ENCODE measurements at regions not wholly inside any gene's neighbourhood (a gene's known extent, or its start where the extent isn't known, plus 50 kb on each side); places are given as distances from the start of the nearest gene placed in this dataset.

DNA sequence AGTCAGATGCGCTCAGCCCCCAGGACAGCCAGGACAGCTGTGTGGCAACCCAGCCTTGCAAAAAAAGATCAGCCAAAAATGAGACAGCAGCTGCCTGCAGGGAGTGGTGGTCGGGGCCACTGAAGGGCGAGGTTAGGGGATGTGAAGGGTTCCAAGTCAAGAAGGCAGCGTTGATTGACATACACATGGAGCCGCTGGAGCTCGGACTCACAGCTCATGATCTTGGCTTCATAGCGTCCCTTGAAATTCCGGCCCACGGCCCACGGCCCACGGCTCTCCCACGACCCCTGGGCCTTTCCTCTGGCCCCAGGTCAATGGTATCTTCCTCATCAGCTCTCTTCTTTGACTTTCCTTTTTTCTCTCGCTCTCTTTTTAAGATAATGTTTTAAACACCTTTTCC lies 390.0 kb upstream of the IRX4 start:
- TF ChIP-seq, protein P1, sequence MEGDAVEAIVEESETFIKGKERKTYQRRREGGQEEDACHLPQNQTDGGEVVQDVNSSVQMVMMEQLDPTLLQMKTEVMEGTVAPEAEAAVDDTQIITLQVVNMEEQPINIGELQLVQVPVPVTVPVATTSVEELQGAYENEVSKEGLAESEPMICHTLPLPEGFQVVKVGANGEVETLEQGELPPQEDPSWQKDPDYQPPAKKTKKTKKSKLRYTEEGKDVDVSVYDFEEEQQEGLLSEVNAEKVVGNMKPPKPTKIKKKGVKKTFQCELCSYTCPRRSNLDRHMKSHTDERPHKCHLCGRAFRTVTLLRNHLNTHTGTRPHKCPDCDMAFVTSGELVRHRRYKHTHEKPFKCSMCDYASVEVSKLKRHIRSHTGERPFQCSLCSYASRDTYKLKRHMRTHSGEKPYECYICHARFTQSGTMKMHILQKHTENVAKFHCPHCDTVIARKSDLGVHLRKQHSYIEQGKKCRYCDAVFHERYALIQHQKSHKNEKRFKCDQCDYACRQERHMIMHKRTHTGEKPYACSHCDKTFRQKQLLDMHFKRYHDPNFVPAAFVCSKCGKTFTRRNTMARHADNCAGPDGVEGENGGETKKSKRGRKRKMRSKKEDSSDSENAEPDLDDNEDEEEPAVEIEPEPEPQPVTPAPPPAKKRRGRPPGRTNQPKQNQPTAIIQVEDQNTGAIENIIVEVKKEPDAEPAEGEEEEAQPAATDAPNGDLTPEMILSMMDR (IDR thresholded peaks at IDR 0.05; ENCODE audit: low read depth, low read length), result no peak
- no peak for DNase-seq (ENCODE audit: extremely low read depth, low read depth)

DNA sequence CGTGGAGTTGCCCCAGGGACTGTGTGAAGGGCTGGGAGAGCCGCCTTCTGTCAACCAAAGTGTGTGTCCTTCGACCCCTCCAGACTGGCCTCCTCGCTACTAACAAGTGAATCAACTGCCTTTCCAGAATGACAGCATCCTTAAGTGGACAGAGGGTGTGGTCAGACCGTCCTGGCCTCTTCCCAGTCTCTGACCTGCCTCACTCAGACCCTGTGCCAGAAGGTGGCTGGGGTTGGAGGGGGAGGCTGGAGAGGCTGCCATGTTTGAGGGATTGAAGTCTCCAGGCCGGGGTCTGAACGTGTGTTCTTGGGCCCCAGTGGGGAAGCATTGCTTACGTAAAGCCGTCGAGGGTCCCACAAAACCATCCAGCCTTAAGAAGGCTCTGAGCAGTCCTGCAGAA lies 389.3 kb upstream of the IRX4 start:
- TF ChIP-seq, protein P1 (IDR thresholded peaks at IDR 0.05; ENCODE audit: low read depth, low read length), result no peak
- DNase-seq (ENCODE audit: extremely low read depth, low read depth), result no peak

DNA sequence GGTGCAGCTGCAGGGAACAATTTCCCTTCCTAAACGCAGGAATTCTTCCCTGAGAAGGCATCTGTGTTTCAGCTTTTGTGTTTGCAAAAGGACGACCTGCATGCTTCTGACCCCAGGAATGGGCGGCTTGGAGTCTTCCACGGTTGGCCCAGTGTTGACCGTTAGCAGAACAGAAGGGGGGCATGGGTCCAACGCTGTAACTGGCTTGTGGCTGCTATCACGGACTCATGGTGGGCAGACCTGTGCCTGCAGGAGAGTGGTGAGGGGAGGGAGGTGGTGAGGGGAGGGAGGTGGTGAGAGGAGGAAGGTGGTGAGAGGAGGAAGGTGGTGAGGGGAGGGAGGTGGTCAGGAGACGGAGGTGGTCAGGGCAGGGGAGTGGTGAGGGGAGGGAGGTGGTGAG lies 388.6 kb upstream of the IRX4 start:
- no peak for DNase-seq (ENCODE audit: extremely low read depth, low read depth)

DNA sequence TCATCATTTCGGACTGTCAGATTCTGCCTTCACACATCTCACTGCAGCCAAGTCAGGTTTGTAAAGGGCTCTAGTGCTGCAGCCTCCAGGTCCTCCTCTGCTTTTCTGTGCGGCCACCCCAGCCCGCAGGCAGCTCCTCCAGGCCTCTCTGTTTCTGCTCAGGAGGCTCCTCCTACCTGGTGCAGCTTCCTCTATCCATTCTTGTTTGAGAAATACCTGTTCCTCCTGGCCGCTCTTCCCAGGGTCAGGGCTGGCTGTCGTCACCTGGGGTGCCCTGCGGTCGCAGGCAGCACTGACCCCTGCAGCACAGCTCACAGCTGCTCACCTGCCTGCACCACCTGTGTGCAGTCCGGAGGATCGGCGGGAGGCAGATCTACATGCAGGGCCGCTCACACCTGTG lies 387.7 kb upstream of the IRX4 start:
- no peak for DNase-seq (ENCODE audit: extremely low read depth, low read depth)
- TF ChIP-seq, protein P1 (IDR thresholded peaks at IDR 0.05; ENCODE audit: low read depth, low read length), result no peak

More for the DNA sequence above, 388.6 kb upstream of the IRX4 start:
- TF ChIP-seq, protein P1 (IDR thresholded peaks at IDR 0.05; ENCODE audit: low read depth, low read length), result no peak

DNA sequence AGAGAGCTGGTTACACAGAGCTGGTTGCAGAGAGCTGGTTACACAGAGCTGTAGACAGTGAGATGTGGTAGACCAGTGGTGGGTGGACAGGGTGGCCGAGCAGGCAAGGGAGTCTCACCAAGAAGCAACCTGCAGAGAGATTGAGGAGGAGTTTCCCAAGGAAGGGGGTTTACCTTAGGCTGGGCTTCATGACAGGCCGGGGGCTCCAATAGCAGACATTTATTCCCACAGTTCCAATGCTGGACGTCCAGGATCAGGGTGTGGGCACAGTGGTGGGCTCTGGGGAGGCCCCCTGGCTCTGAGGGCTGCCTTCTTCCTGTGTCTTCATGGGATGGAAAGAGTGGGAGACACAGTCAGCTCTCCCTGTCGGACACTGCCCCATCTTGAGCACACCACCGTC lies 386.9 kb upstream of the IRX4 start:
- no peak for DNase-seq (ENCODE audit: extremely low read depth, low read depth)
- TF ChIP-seq, protein P1 (IDR thresholded peaks at IDR 0.05; ENCODE audit: low read depth, low read length), result no peak

DNA sequence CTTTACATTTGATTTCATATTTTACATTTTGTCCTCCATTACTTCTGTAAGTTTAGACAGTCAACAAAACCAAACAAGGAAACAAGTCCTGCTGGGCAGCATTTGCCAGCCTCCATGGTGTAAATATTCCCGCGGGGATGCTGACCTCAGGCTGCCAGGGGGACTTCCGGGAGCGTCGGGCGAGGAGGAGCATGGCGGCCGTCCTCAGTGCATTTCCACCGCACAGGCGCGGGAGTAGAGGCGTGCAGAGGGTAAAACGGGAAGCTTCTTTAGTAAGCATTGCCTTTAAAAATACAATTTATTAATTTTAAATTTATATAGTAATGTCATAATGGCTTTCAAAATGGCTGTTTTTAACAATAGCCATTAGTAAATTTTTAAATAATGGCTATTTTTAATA lies 385.3 kb upstream of the IRX4 start:
- no peak for DNase-seq (ENCODE audit: extremely low read depth, low read depth)
- TF ChIP-seq, protein P1 (IDR thresholded peaks at IDR 0.05; ENCODE audit: low read depth, low read length), result no peak

DNA sequence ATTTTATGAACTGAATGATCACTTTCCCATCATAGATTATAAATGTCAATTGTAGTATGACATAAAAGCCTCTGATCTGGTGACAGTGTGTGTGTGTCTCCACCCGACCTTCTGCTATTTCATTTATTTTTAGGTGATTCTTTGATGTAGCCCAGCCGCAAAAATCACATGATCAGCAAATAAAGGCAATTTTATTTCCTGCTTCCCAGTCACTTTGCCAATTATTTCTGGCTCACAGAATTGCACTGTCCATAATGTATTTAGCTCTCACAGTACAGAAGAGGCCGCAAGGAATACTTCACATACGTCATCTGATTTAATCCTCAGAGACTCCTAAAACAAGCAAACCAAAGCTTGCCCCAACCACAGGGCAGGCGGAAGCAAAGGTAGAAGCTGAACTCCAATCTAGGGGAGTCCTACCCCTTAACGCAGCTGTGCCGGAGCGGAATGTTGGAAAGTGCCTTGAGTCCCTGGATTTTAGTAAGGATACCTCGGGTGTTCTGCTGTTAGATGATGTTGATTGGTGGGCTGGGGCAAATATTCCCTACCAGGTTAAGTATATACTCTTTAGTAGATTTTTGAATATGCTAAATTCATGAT lies 384.0 kb upstream of the IRX4 start:
- no peak for DNase-seq (ENCODE audit: extremely low read depth, low read depth)
- TF ChIP-seq, protein P1 (IDR thresholded peaks at IDR 0.05; ENCODE audit: low read depth, low read length), result no peak

Data from AG09319 (cell line).